ENCODE measurements at regions not wholly inside any gene's neighbourhood (a gene's known extent, or its start where the extent isn't known, plus 50 kb on each side); places are given as distances from the start of the nearest gene placed in this dataset.

- no peak for DNase-seq (ENCODE audit: low read depth in 2 of 2)
These were observed 288.0 kb upstream of the POU3F2 start for GRCh38 chr6:98546376-98546775.

- DNase-seq (ENCODE audit: low read depth in 2 of 2), result no peak
These were observed 287.2 kb upstream of the POU3F2 start for GRCh38 chr6:98547151-98547550.

- no peak for DNase-seq (ENCODE audit: low read depth in 2 of 2)
These were observed 286.7 kb upstream of the POU3F2 start for GRCh38 chr6:98547634-98548033.

GRCh38 chr6:98548301-98548700 lies 286.1 kb upstream of the POU3F2 start:
- DNase-seq (ENCODE audit: low read depth in 2 of 2), result no peak

GRCh38 chr6:98560418-98560817 lies 274.0 kb upstream of the POU3F2 start:
- DNase-seq (ENCODE audit: low read depth in 2 of 2), result no peak

- DNase-seq (ENCODE audit: low read depth in 2 of 2), result no peak
These were observed 273.5 kb upstream of the POU3F2 start for GRCh38 chr6:98560841-98561240.

- no peak for DNase-seq (ENCODE audit: low read depth in 2 of 2)
These were observed 268.2 kb upstream of the POU3F2 start for GRCh38 chr6:98566126-98566525.

- DNase-seq (ENCODE audit: low read depth in 2 of 2), result no peak
These were observed 261.8 kb upstream of the POU3F2 start for GRCh38 chr6:98572579-98572978.

- DNase-seq (ENCODE audit: low read depth in 2 of 2), result no peak
These were observed 259.4 kb upstream of the POU3F2 start for GRCh38 chr6:98574984-98575383.

GRCh38 chr6:98576791-98577190 lies 257.6 kb upstream of the POU3F2 start:
- peak in 1 of 2 experiments; percentile 22 for DNase-seq (ENCODE audit: low read depth in 2 of 2)

- no peak for DNase-seq (ENCODE audit: low read depth in 2 of 2)
These were observed 256.4 kb upstream of the POU3F2 start for GRCh38 chr6:98578016-98578415.

- peak; percentile 45 to 48 for DNase-seq (ENCODE audit: low read depth in 2 of 2)
These were observed 255.3 kb upstream of the POU3F2 start for GRCh38 chr6:98579079-98579478.

- DNase-seq (ENCODE audit: low read depth in 2 of 2), result peak in 1 of 2 experiments; percentile 19
These were observed 254.4 kb upstream of the POU3F2 start for GRCh38 chr6:98579941-98580340.

GRCh38 chr6:98581705-98582104 lies 252.7 kb upstream of the POU3F2 start:
- DNase-seq (ENCODE audit: low read depth in 2 of 2), result no peak

- no peak for DNase-seq (ENCODE audit: low read depth in 2 of 2)
These were observed 250.9 kb upstream of the POU3F2 start for GRCh38 chr6:98583506-98583905.

- no peak for DNase-seq (ENCODE audit: low read depth in 2 of 2)
These were observed 248.2 kb upstream of the POU3F2 start for GRCh38 chr6:98586163-98586562.

GRCh38 chr6:98587555-98587954 lies 246.8 kb upstream of the POU3F2 start:
- DNase-seq (ENCODE audit: low read depth in 2 of 2), result no peak

- no peak for DNase-seq (ENCODE audit: low read depth in 2 of 2)
These were observed 244.8 kb upstream of the POU3F2 start for GRCh38 chr6:98589536-98589935.

- DNase-seq (ENCODE audit: low read depth in 2 of 2), result no peak
These were observed 244.2 kb upstream of the POU3F2 start for GRCh38 chr6:98590136-98590681.

- DNase-seq (ENCODE audit: low read depth in 2 of 2), result no peak
These were observed 243.4 kb upstream of the POU3F2 start for GRCh38 chr6:98590997-98591396.

GRCh38 chr6:98593676-98594075 lies 240.7 kb upstream of the POU3F2 start:
- DNase-seq (ENCODE audit: low read depth in 2 of 2), result no peak

GRCh38 chr6:98601716-98602115 lies 232.7 kb upstream of the POU3F2 start:
- no peak for DNase-seq (ENCODE audit: low read depth in 2 of 2)

- no peak for DNase-seq (ENCODE audit: low read depth in 2 of 2)
These were observed 228.7 kb upstream of the POU3F2 start for GRCh38 chr6:98605705-98606104.

- DNase-seq (ENCODE audit: low read depth in 2 of 2), result no peak
These were observed 207.1 kb upstream of the POU3F2 start for GRCh38 chr6:98627129-98627775.

Data from fibroblast of skin of left quadriceps (primary cell).